GM19438 (cell line): ENCODE measurements at regions not wholly inside any gene's neighbourhood (a gene's known extent, or its start where the extent isn't known, plus 50 kb on each side); places are given as distances from the start of the nearest gene placed in this dataset.

Source experiments
- ATAC-seq: cut with Tn5 transposase; IDR thresholded peaks from one replicate; pipeline ENCODE4 v1.9.1; 2021; ENCODE audit warnings: low read depth; ENCODE audit not compliant: unreplicated experiment

GRCh38 chr5:68886814-68887213 is 207.0 kb upstream of the SLC30A5 start:
- no peak for ATAC-seq

GRCh38 chr5:68891718-68892117 is 202.1 kb upstream of the SLC30A5 start:
- no peak for ATAC-seq

GRCh38 chr5:68894673-68895072 is 199.1 kb upstream of the SLC30A5 start:
- ATAC-seq = no peak

- no peak for ATAC-seq
Observed at GRCh38 chr5:68898951-68899471, 194.8 kb upstream of the SLC30A5 start.

- ATAC-seq = no peak
Observed at GRCh38 chr5:68911840-68912690, 181.7 kb upstream of the SLC30A5 start.

- no peak for ATAC-seq
Observed at GRCh38 chr5:68915079-68915478, 178.7 kb upstream of the SLC30A5 start.

- ATAC-seq = no peak
Observed at GRCh38 chr5:68918306-68918705, 175.5 kb upstream of the SLC30A5 start.

GRCh38 chr5:68919988-68920490 is 173.8 kb upstream of the SLC30A5 start:
- ATAC-seq = no peak

GRCh38 chr5:68920888-68921287 is 172.9 kb upstream of the SLC30A5 start:
- no peak for ATAC-seq

- no peak for ATAC-seq
Observed at GRCh38 chr5:68922172-68922987, 171.4 kb upstream of the SLC30A5 start.

GRCh38 chr5:68924481-68925145 is 169.2 kb upstream of the SLC30A5 start:
- no peak for ATAC-seq

- no peak for ATAC-seq
Observed at GRCh38 chr5:68928617-68929302, 165.1 kb upstream of the SLC30A5 start.

- no peak for ATAC-seq
Observed at GRCh38 chr5:68930139-68930538, 163.7 kb upstream of the SLC30A5 start.

- ATAC-seq = no peak
Observed at GRCh38 chr5:68932830-68933434, 160.9 kb upstream of the SLC30A5 start.

GRCh38 chr5:68942169-68942568 is 151.6 kb upstream of the SLC30A5 start:
- ATAC-seq = no peak

GRCh38 chr5:68946728-68947127 is 147.1 kb upstream of the SLC30A5 start:
- no peak for ATAC-seq

GRCh38 chr5:68947986-68948385 is 145.8 kb upstream of the SLC30A5 start:
- no peak for ATAC-seq

GRCh38 chr5:68949256-68949655 is 144.6 kb upstream of the SLC30A5 start:
- no peak for ATAC-seq

GRCh38 chr5:68949711-68950110 is 144.1 kb upstream of the SLC30A5 start:
- ATAC-seq = no peak

GRCh38 chr5:68950125-68950524 is 143.7 kb upstream of the SLC30A5 start:
- no peak for ATAC-seq
